Liver (tissue), 8 donors: ENCODE measurements at regions not wholly inside any gene's neighbourhood (a gene's known extent, or its start where the extent isn't known, plus 50 kb on each side); places are given as distances from the start of the nearest gene placed in this dataset.

Experiments
- DNase-seq: peaks from one replicate; pipeline ENCODE4 v3.0.0-alpha.2; 2017; ENCODE audit warnings: low spot score
- H3K27ac ChIP-seq, 2 donors: one replicate each; pipeline ENCODE4 v1.7.0; 2013; ENCODE audit warnings: inconsistent platforms in 2 of 2, low read length in 2 of 2, control low read depth in 1 of 2, low read depth in 1 of 2, mild to moderate bottlenecking in 1 of 2
- H3K27me3 ChIP-seq, 4 donors: one replicate each; pipeline versions ENCODE4 v1.6.1 to v1.7.0; 2013; ENCODE audit warnings: low read length in 3 of 4, inconsistent platforms in 1 of 4, mild to moderate bottlenecking in 1 of 4, moderate library complexity in 1 of 4; ENCODE audit not compliant: control insufficient read depth in 4 of 4, insufficient read depth in 4 of 4
- H3K36me3 ChIP-seq, 4 donors: one replicate each; pipeline versions ENCODE4 v1.6.1 to v1.7.0; 2013; ENCODE audit warnings: low read length in 3 of 4, mild to moderate bottlenecking in 3 of 4, low read depth in 1 of 4, moderate library complexity in 1 of 4; ENCODE audit not compliant: control insufficient read depth in 4 of 4, insufficient read depth in 3 of 4
- H3K4me1 ChIP-seq, 4 donors: one replicate each; pipeline versions ENCODE4 v1.6.1 to v1.7.0; 2013; ENCODE audit warnings: low read length in 3 of 4, mild to moderate bottlenecking in 3 of 4, moderate library complexity in 1 of 4; ENCODE audit not compliant: control insufficient read depth in 4 of 4, insufficient read depth in 4 of 4
- H3K4me3 ChIP-seq, 3 donors: one replicate each; pipeline versions ENCODE4 v1.6.1 to v1.7.0; 2013; ENCODE audit warnings: low read length in 3 of 3, control low read depth in 1 of 3, low read depth in 1 of 3, mild to moderate bottlenecking in 1 of 3
- H3K9ac ChIP-seq, 2 donors: one replicate each; pipeline ENCODE4 v1.7.0; 2013; ENCODE audit warnings: low read length in 2 of 2, mild to moderate bottlenecking in 2 of 2, moderate library complexity in 2 of 2, control low read depth in 1 of 2, low read depth in 1 of 2
- H3K9me3 ChIP-seq, 4 donors: one replicate each; pipeline versions ENCODE4 v1.6.1 to v1.7.0; 2013; ENCODE audit warnings: low read length in 3 of 4; ENCODE audit not compliant: control insufficient read depth in 4 of 4
- EGR1 ChIP-seq, 2 donors: IDR thresholded peaks; 2 replicates each; pipeline ENCODE4 v1.6.1; 2016 to 2018; ENCODE audit warnings: antibody characterized with exemption in 2 of 2, low read depth in 2 of 2
- FOXA1 ChIP-seq: IDR thresholded peaks from 2 replicates; pipeline ENCODE4 v1.6.1; 2016; ENCODE audit warnings: antibody characterized with exemption
- FOXA2 ChIP-seq: IDR thresholded peaks from 2 replicates; pipeline ENCODE4 v1.6.1; 2016; ENCODE audit warnings: antibody characterized with exemption
- GABPA ChIP-seq, 2 donors: IDR thresholded peaks in 1 of 2; conservative IDR thresholded peaks in 1 of 2; 2 replicates each; pipeline ENCODE4 v1.6.1; 2016; ENCODE audit warnings: antibody characterized with exemption in 2 of 2, mild to moderate bottlenecking in 1 of 2, moderate library complexity in 1 of 2
- HNF4A ChIP-seq, 2 donors: conservative IDR thresholded peaks; 2 replicates each; pipeline ENCODE4 v1.6.1; 2016; ENCODE audit warnings: antibody characterized with exemption in 2 of 2, mild to moderate bottlenecking in 2 of 2
- HNF4G ChIP-seq: IDR thresholded peaks from 2 replicates; pipeline ENCODE4 v1.6.1; 2016; ENCODE audit warnings: antibody characterized with exemption
- JUND ChIP-seq, 2 donors: IDR thresholded peaks; 2 replicates each; pipeline ENCODE4 v1.6.1; 2016; ENCODE audit warnings: antibody characterized with exemption in 2 of 2
- NR2F2 ChIP-seq: IDR thresholded peaks from 2 replicates; pipeline ENCODE4 v1.6.1; 2016; ENCODE audit warnings: antibody characterized with exemption
- RXRA ChIP-seq, 2 donors: IDR thresholded peaks; 2 replicates each; pipeline ENCODE4 v1.6.1; 2017 to 2018; ENCODE audit warnings: antibody characterized with exemption in 2 of 2, mild to moderate bottlenecking in 1 of 2
- SP1 ChIP-seq: IDR thresholded peaks from 2 replicates; pipeline ENCODE4 v1.6.1; 2018; ENCODE audit warnings: antibody characterized with exemption, mild to moderate bottlenecking
- TAF1 ChIP-seq: conservative IDR thresholded peaks from 2 replicates; pipeline ENCODE4 v1.6.1; 2016; ENCODE audit warnings: antibody characterized with exemption, mild to moderate bottlenecking
- YY1 ChIP-seq: IDR thresholded peaks from 2 replicates; pipeline ENCODE4 v1.6.1; 2016; ENCODE audit warnings: antibody characterized with exemption, mild to moderate bottlenecking
- WGBS: extraction: QIAGEN DNeasy Blood & Tissue Kit; methylation state at CpG from one replicate; pipeline ENCODE4 v1.1.7; 2013; 5-methylcytosine and 5-hydroxymethylcytosine counted together
- TF ChIP-seq, protein P1 (sequence below): fragments of 150-350 bp; IDR thresholded peaks from 2 replicates; pipeline ENCODE4 v1.5.1; 2017; ENCODE audit warnings: improper control_type of control experiment, low read depth, low read length; ENCODE audit not compliant: missing input control
- TF ChIP-seq, protein P2 (sequence below): IDR thresholded peaks from 2 replicates; pipeline ENCODE4 v1.6.1; 2016; ENCODE audit warnings: antibody characterized with exemption, mild to moderate bottlenecking
- TF ChIP-seq, protein P3 (sequence below): IDR thresholded peaks from 2 replicates; pipeline ENCODE4 v1.6.1; 2016; ENCODE audit warnings: antibody characterized with exemption
- TF ChIP-seq, protein P4 (sequence below): IDR thresholded peaks from 2 replicates; pipeline ENCODE4 v1.6.1; 2016; ENCODE audit warnings: antibody characterized with exemption
- donor health status: healthy.
- donor health status: healthy.
- donor health status: healthy.
- donor health status: healthy.
- donor health status: healthy.

DNA sequence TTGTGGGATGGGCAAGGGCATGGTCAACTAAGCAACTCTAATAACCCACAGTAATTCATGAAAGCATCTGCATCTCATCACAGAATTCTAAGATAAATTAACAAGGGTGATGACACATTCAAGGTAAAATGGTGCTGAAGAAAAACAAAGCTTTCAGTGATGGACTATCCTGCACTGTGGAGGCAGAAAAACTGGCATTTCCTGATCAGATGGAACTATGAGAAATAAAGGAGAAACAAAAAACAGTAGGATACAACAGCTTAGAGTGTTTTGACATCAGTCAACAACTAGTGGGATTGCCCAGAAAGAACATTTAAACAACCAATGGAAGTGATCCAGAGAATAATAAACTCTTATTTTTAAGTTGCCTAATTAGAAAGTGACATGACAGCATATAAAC, 327.0 kb downstream of the KLF5 start:
- no peak overlapping the region for H3K4me3 ChIP-seq
- TF ChIP-seq NR2F2 (no peak), EGR1 (IDR thresholded peaks at IDR 0.05; ENCODE audit: low read depth in 2 of 2) (no peak), RXRA (IDR thresholded peaks at IDR 0.05) (no peak), FOXA2 (no peak), HNF4A (conservative IDR thresholded peaks at IDR 0.05) (no peak), JUND (IDR thresholded peaks at IDR 0.05) (no peak), GABPA (IDR thresholded peaks at IDR 0.05 in 1 of 2, conservative IDR thresholded peaks at IDR 0.05 in 1 of 2) (no peak)
- TF ChIP-seq, protein P1, sequence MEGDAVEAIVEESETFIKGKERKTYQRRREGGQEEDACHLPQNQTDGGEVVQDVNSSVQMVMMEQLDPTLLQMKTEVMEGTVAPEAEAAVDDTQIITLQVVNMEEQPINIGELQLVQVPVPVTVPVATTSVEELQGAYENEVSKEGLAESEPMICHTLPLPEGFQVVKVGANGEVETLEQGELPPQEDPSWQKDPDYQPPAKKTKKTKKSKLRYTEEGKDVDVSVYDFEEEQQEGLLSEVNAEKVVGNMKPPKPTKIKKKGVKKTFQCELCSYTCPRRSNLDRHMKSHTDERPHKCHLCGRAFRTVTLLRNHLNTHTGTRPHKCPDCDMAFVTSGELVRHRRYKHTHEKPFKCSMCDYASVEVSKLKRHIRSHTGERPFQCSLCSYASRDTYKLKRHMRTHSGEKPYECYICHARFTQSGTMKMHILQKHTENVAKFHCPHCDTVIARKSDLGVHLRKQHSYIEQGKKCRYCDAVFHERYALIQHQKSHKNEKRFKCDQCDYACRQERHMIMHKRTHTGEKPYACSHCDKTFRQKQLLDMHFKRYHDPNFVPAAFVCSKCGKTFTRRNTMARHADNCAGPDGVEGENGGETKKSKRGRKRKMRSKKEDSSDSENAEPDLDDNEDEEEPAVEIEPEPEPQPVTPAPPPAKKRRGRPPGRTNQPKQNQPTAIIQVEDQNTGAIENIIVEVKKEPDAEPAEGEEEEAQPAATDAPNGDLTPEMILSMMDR: no peak
- TF ChIP-seq, protein P2, sequence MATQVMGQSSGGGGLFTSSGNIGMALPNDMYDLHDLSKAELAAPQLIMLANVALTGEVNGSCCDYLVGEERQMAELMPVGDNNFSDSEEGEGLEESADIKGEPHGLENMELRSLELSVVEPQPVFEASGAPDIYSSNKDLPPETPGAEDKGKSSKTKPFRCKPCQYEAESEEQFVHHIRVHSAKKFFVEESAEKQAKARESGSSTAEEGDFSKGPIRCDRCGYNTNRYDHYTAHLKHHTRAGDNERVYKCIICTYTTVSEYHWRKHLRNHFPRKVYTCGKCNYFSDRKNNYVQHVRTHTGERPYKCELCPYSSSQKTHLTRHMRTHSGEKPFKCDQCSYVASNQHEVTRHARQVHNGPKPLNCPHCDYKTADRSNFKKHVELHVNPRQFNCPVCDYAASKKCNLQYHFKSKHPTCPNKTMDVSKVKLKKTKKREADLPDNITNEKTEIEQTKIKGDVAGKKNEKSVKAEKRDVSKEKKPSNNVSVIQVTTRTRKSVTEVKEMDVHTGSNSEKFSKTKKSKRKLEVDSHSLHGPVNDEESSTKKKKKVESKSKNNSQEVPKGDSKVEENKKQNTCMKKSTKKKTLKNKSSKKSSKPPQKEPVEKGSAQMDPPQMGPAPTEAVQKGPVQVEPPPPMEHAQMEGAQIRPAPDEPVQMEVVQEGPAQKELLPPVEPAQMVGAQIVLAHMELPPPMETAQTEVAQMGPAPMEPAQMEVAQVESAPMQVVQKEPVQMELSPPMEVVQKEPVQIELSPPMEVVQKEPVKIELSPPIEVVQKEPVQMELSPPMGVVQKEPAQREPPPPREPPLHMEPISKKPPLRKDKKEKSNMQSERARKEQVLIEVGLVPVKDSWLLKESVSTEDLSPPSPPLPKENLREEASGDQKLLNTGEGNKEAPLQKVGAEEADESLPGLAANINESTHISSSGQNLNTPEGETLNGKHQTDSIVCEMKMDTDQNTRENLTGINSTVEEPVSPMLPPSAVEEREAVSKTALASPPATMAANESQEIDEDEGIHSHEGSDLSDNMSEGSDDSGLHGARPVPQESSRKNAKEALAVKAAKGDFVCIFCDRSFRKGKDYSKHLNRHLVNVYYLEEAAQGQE: no peak
- H3K27me3 ChIP-seq: no peaks in the 10 kb centered on the region
- H3K27ac ChIP-seq: no peak overlapping the region
- H3K9ac ChIP-seq: no peak overlapping the region
- H3K4me1 ChIP-seq: no peaks in the 10 kb centered on the region
- H3K9me3 ChIP-seq: peaks cover 0 to 3% (median 1%) of the 10 kb centered on the region in 4 donors
- DNase-seq: no peak
- no peaks in the 10 kb centered on the region for H3K36me3 ChIP-seq

DNA sequence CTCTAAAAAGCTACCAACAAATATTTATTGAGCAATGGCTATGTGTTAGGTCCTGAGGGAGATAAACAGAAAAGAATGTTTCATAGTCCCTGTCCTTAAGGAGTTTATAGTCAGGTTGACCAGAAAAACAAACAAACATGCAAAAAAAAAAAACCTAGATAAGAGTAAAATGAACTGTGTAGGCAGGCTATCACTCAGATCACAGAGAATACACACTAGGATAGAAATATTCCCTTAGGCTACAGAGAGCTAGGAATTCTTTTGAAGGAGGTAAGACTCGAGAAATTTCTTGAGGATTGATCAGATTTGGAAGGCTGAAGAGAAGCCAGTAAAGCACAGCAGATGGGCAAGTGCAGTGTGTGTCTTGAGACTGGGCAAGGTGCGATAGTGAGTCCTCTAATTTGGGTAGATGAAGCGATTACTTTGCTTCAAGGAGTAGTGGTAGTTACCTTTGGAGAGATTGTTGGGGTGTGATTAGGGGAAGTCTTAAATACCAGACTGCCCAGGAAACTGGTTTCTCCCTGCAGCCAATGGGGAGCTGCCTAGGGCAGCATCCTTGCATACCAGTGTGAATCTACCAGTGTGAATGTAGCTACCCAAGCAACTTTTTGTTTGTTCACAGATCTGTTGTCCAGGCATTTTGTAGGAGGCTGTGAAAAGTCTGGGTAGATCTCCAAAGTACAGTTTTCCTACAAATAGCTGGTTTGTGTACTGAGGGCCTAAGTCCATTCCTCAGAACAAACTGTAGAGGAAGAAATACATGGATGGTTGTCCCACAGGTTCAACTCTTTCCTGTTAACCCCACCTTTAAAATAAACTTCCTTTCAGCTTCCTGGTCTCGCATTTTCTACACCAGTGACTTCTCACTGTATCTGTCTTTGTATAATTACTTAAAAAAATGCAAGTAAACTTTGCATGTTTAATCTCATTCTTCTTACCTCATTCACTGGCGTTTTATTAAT, 314.1 kb downstream of the KLF5 start:
- no peak overlapping the region for H3K9ac ChIP-seq
- H3K4me1 ChIP-seq: no peaks in the 10 kb centered on the region
- no peak overlapping the region for H3K4me3 ChIP-seq
- 80% methylated on average over 5 of the region's 5 CpGs for WGBS
- no peaks in the 10 kb centered on the region for H3K27me3 ChIP-seq
- DNase-seq: no peak
- H3K27ac ChIP-seq: no peak overlapping the region
- peaks cover 0 to 1% (median 0%) of the 10 kb centered on the region in 4 donors for H3K36me3 ChIP-seq
- no peaks in the 10 kb centered on the region for H3K9me3 ChIP-seq
- TF ChIP-seq GABPA (IDR thresholded peaks at IDR 0.05 in 1 of 2, conservative IDR thresholded peaks at IDR 0.05 in 1 of 2) (no peak), HNF4G (no peak), NR2F2 (no peak), RXRA (IDR thresholded peaks at IDR 0.05) (no peak), SP1 (no peak), HNF4A (conservative IDR thresholded peaks at IDR 0.05) (no peak), EGR1 (IDR thresholded peaks at IDR 0.05; ENCODE audit: low read depth in 2 of 2) (no peak), FOXA1 (no peak), YY1 (no peak), TAF1 (no peak), FOXA2 (no peak), JUND (IDR thresholded peaks at IDR 0.05) (no peak)
- TF ChIP-seq, protein P3, sequence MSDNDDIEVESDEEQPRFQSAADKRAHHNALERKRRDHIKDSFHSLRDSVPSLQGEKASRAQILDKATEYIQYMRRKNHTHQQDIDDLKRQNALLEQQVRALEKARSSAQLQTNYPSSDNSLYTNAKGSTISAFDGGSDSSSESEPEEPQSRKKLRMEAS: no peak
- TF ChIP-seq, protein P4, sequence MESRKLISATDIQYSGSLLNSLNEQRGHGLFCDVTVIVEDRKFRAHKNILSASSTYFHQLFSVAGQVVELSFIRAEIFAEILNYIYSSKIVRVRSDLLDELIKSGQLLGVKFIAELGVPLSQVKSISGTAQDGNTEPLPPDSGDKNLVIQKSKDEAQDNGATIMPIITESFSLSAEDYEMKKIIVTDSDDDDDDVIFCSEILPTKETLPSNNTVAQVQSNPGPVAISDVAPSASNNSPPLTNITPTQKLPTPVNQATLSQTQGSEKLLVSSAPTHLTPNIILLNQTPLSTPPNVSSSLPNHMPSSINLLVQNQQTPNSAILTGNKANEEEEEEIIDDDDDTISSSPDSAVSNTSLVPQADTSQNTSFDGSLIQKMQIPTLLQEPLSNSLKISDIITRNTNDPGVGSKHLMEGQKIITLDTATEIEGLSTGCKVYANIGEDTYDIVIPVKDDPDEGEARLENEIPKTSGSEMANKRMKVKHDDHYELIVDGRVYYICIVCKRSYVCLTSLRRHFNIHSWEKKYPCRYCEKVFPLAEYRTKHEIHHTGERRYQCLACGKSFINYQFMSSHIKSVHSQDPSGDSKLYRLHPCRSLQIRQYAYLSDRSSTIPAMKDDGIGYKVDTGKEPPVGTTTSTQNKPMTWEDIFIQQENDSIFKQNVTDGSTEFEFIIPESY: no peak
- TF ChIP-seq, protein P1: no peak
- TF ChIP-seq, protein P2: no peak
